SK-N-SH treated with all-trans-retinoic acid at 6 μM for 48 hours (cell line): ENCODE measurements at regions not wholly inside any gene's neighbourhood (a gene's known extent, or its start where the extent isn't known, plus 50 kb on each side); places are given as distances from the start of the nearest gene placed in this dataset.

Experiments
- ATAC-seq: fragments of 200-7000 bp; cut with Tn5 transposase; 3 replicates; pipeline ENCODE4 v1.9.1; 2020; ENCODE audit warnings: mild to moderate bottlenecking, moderate library complexity
- ARNTL ChIP-seq: fragments of 450-650 bp; formaldehyde crosslinking; IDR thresholded peaks from 2 replicates; pipeline ENCODE4 v1.5.0; 2020; ENCODE audit warnings: low read depth, mild to moderate bottlenecking, moderate library complexity, borderline replicate concordance
- BACH2 ChIP-seq: fragments of 250-450 bp; sonication (Bioruptor Pico); IDR thresholded peaks from 2 replicates; pipeline ENCODE4 v1.9.0; 2021; ENCODE audit warnings: mild to moderate bottlenecking, borderline replicate concordance
- CSDC2 ChIP-seq: fragments of 250-450 bp; sonication (Bioruptor Pico); IDR thresholded peaks from 2 replicates; pipeline ENCODE4 v1.5.0; 2020; ENCODE audit warnings: mild to moderate bottlenecking, moderate library complexity
- GLIS3 ChIP-seq: fragments of 250-450 bp; sonication (Bioruptor Pico); IDR thresholded peaks from 2 replicates; pipeline ENCODE4 v1.5.0; 2020; ENCODE audit warnings: mild to moderate bottlenecking, moderate library complexity
- ISL1 ChIP-seq: fragments of 250-450 bp; sonication (Bioruptor Pico); IDR thresholded peaks from 2 replicates; pipeline ENCODE4 v2.1.2; 2022; ENCODE audit warnings: mild to moderate bottlenecking, moderate library complexity
- OSR1 ChIP-seq: fragments of 250-450 bp; sonication (Bioruptor Pico); IDR thresholded peaks from 2 replicates; pipeline ENCODE4 v1.8.0; 2022; ENCODE audit warnings: moderate library complexity, mild to moderate bottlenecking, inconsistent platforms
- PPARA ChIP-seq: fragments of 250-450 bp; sonication (Bioruptor Pico); IDR thresholded peaks from 2 replicates; pipeline ENCODE4 v1.5.0; 2020; ENCODE audit warnings: mild to moderate bottlenecking, borderline replicate concordance
- RARB ChIP-seq: fragments of 250-450 bp; sonication (Bioruptor Pico); IDR thresholded peaks from 2 replicates; pipeline ENCODE4 v1.8.0; 2021; ENCODE audit warnings: mild to moderate bottlenecking, moderate library complexity
- SNAI2 ChIP-seq: fragments of 250-450 bp; sonication (Bioruptor Pico); IDR thresholded peaks from 2 replicates; pipeline ENCODE4 v1.5.0; 2020; ENCODE audit warnings: mild to moderate bottlenecking, moderate library complexity
- TCF4 ChIP-seq: fragments of 250-450 bp; sonication (Bioruptor Pico); IDR thresholded peaks from 2 replicates; pipeline ENCODE4 v1.8.0; 2021; ENCODE audit warnings: mild to moderate bottlenecking, moderate library complexity, borderline replicate concordance
- TOX ChIP-seq: fragments of 250-450 bp; sonication (Bioruptor Pico); IDR thresholded peaks from 2 replicates; pipeline ENCODE4 v1.8.0; 2021; ENCODE audit warnings: mild to moderate bottlenecking, moderate library complexity, borderline replicate concordance
- ZC3H10 ChIP-seq: fragments of 250-450 bp; sonication (Bioruptor Pico); IDR thresholded peaks from 2 replicates; pipeline ENCODE4 v1.5.1; 2021; ENCODE audit warnings: mild to moderate bottlenecking, moderate library complexity
- ZFP3 ChIP-seq: fragments of 250-450 bp; sonication (Bioruptor Pico); IDR thresholded peaks from 2 replicates; pipeline ENCODE4 v1.5.0; 2020; ENCODE audit warnings: mild to moderate bottlenecking, moderate library complexity
- ZFP30 ChIP-seq: fragments of 450-650 bp; formaldehyde crosslinking; IDR thresholded peaks from 2 replicates; pipeline ENCODE4 v1.5.0; 2022; ENCODE audit warnings: mild to moderate bottlenecking, moderate library complexity
- ZNF8 ChIP-seq: fragments of 450-650 bp; formaldehyde crosslinking; IDR thresholded peaks from 2 replicates; pipeline ENCODE4 v1.5.0; 2020; ENCODE audit warnings: mild to moderate bottlenecking, moderate library complexity
- TF ChIP-seq, protein P1 (sequence below): fragments of 250-450 bp; sonication (Bioruptor Pico); IDR thresholded peaks from 2 replicates; pipeline ENCODE4 v1.8.0; 2021; ENCODE audit warnings: low read depth, mild to moderate bottlenecking, moderate library complexity, borderline replicate concordance
- TF ChIP-seq, protein P2 (sequence below): fragments of 250-450 bp; sonication (Bioruptor Pico); IDR thresholded peaks from 2 replicates; pipeline ENCODE4 v1.8.0; 2020; ENCODE audit warnings: mild to moderate bottlenecking, moderate library complexity, borderline replicate concordance
- TF ChIP-seq, protein P3 (sequence below): fragments of 250-450 bp; sonication (Bioruptor Pico); IDR thresholded peaks from 2 replicates; pipeline ENCODE4 v1.5.0; 2020; ENCODE audit warnings: mild to moderate bottlenecking, moderate library complexity

DNA sequence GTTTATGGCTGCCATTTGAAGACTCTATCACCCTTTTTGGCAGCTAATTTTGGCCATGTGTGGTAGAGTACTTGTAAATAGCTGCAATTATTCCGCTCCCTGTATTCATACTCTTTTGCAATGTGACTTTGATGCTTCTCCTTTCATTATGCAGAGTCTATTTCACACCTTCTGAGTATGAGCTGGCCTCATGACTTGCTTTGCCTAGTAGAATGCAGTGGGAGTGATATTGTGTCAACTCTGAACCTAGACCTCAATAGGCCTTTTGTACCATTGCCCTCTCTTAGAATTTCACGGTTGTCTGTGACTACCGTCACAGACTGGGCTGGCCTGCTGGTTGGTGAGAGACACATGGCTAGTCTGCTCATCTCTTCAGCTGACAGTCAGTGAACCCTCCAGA lies 118.8 kb downstream of the DDIT4L start (continued):
- TF ChIP-seq, protein P1, sequence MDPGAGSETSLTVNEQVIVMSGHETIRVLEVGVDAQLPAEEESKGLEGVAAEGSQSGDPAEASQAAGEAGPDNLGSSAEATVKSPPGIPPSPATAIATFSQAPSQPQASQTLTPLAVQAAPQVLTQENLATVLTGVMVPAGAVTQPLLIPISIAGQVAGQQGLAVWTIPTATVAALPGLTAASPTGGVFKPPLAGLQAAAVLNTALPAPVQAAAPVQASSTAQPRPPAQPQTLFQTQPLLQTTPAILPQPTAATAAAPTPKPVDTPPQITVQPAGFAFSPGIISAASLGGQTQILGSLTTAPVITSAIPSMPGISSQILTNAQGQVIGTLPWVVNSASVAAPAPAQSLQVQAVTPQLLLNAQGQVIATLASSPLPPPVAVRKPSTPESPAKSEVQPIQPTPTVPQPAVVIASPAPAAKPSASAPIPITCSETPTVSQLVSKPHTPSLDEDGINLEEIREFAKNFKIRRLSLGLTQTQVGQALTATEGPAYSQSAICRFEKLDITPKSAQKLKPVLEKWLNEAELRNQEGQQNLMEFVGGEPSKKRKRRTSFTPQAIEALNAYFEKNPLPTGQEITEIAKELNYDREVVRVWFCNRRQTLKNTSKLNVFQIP, result no peak

DNA sequence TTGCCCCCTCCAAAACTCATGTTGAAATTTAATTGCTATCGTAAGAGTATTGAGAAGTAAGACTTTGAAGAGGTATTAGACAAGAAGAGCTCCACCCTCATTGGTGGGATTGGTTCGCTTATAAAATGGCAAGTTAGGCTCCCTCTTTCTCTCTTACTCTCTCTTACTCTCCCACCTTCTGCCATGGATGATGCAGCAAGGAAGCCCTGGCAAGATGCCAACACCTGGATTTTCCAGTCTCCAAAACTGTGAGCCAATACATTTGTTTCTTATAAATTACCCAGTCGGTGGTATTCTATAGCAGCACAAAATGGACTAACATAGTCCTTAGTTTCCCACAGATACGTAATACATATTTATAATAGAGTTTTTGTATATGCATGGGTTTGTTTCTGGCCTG lies 119.4 kb downstream of the DDIT4L start:
- TF ChIP-seq PPARA (CRISPR knock-in tag), result no peak
- no peak for TF ChIP-seq ZFP30 (CRISPR knock-in tag)
- TF ChIP-seq, protein P2, sequence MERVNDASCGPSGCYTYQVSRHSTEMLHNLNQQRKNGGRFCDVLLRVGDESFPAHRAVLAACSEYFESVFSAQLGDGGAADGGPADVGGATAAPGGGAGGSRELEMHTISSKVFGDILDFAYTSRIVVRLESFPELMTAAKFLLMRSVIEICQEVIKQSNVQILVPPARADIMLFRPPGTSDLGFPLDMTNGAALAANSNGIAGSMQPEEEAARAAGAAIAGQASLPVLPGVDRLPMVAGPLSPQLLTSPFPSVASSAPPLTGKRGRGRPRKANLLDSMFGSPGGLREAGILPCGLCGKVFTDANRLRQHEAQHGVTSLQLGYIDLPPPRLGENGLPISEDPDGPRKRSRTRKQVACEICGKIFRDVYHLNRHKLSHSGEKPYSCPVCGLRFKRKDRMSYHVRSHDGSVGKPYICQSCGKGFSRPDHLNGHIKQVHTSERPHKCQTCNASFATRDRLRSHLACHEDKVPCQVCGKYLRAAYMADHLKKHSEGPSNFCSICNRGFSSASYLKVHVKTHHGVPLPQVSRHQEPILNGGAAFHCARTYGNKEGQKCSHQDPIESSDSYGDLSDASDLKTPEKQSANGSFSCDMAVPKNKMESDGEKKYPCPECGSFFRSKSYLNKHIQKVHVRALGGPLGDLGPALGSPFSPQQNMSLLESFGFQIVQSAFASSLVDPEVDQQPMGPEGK (CRISPR knock-in tag), result no peak
- no peak for TF ChIP-seq OSR1 (CRISPR knock-in tag)
- TF ChIP-seq ZC3H10 (CRISPR knock-in tag), result no peak
- TF ChIP-seq, protein P1, result no peak
- no peak for TF ChIP-seq GLIS3
- no peak for TF ChIP-seq TCF4 (CRISPR knock-in tag)
- no peak for TF ChIP-seq TOX
- no peak for TF ChIP-seq ARNTL (CRISPR knock-in tag)
- no peak for TF ChIP-seq SNAI2 (CRISPR knock-in tag)
- TF ChIP-seq, all 23 proteins: peak for 0
- ATAC-seq, result no peak

DNA sequence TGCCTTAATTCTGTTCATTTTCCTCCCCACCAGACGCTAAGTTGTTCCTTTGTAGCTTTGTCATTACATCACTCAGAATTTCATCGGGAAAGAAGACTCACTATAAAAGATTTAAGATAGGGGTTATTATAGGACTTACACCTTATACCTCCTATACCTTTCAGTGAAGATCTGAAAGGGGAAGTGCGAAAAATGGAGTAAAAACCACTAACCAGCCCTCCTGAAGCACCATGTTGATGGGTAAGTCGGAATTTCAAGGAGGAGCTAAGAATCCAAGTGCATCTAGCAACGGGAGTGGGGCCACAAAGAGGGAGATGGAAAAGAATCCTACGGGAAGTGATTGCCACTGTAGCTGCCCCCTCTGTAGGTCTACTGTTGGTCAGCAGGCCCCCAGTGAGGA lies 119.1 kb upstream of the H2AZ1 start:
- ATAC-seq, result no peak
- TF ChIP-seq BACH2 (no peak), ARNTL (CRISPR knock-in tag) (no peak), OSR1 (CRISPR knock-in tag) (no peak), RARB (no peak), TOX (no peak), TCF4 (CRISPR knock-in tag) (no peak), PPARA (CRISPR knock-in tag) (no peak), ZNF8 (no peak), ISL1 (no peak), CSDC2 (CRISPR knock-in tag) (no peak), SNAI2 (CRISPR knock-in tag) (no peak)
- TF ChIP-seq, protein P3, sequence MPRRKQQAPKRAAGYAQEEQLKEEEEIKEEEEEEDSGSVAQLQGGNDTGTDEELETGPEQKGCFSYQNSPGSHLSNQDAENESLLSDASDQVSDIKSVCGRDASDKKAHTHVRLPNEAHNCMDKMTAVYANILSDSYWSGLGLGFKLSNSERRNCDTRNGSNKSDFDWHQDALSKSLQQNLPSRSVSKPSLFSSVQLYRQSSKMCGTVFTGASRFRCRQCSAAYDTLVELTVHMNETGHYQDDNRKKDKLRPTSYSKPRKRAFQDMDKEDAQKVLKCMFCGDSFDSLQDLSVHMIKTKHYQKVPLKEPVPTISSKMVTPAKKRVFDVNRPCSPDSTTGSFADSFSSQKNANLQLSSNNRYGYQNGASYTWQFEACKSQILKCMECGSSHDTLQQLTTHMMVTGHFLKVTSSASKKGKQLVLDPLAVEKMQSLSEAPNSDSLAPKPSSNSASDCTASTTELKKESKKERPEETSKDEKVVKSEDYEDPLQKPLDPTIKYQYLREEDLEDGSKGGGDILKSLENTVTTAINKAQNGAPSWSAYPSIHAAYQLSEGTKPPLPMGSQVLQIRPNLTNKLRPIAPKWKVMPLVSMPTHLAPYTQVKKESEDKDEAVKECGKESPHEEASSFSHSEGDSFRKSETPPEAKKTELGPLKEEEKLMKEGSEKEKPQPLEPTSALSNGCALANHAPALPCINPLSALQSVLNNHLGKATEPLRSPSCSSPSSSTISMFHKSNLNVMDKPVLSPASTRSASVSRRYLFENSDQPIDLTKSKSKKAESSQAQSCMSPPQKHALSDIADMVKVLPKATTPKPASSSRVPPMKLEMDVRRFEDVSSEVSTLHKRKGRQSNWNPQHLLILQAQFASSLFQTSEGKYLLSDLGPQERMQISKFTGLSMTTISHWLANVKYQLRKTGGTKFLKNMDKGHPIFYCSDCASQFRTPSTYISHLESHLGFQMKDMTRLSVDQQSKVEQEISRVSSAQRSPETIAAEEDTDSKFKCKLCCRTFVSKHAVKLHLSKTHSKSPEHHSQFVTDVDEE (CRISPR knock-in tag), result no peak

DNA sequence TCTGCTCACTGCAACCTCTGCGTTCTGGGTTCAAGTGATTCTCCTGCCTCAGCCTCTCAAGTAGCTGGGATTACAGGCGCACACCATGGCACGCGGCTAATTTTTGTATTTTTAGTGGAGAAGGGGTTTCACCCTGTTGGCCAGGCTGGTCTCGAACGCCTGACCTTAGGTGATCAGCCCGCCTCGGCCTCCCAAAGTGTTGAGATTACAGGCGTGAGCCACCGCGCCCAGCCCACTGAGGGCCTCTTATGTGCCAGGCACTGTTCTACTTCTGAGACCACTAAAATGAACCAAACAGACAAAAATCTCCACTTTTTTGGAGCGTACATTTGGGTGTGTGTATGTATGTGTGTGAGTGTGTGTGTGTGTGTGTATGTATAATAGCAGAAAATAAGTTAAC lies 117.2 kb upstream of the H2AZ1 start:
- no peak for ATAC-seq
- TF ChIP-seq GLIS3 (no peak), ZFP3 (CRISPR knock-in tag) (no peak), TCF4 (CRISPR knock-in tag) (no peak)
- TF ChIP-seq, all 23 proteins: peak for 0

DNA sequence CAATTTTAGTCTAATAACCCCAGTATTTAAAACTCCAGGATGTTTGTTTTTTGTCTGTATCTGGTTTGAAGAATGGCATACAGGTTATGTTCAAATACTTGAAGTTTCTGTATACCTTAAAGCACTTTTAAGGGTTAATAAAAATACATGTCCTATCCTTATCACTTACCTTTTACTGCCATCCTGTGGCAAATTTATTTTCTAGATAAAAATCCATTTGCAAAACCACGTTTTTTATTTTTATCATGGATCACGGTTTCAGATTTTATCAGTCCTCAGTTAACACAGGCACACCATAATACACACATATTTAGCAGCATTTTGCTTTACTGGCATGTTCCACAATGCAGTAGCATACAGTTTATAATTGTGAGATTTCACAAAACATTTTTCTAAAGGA lies 113.3 kb upstream of the H2AZ1 start:
- no peak for TF ChIP-seq ZFP30 (CRISPR knock-in tag)
- TF ChIP-seq, protein P3 (CRISPR knock-in tag), result no peak
- peak; percentile 43 for ATAC-seq
